Keratinocyte (primary cell): ENCODE measurements at regions not wholly inside any gene's neighbourhood (a gene's known extent, or its start where the extent isn't known, plus 50 kb on each side); places are given as distances from the start of the nearest gene placed in this dataset.

Experiments
- DNase-seq: peaks from one replicate; pipeline ENCODE4 v3.0.0-alpha.2; 2011; ENCODE audit warnings: low read depth, missing footprints, low spot score
- FAIRE-seq: peaks from 2 replicates; lab custom pipeline; 2011; peaks lifted over from hg19 to GRCh38; lab: Jason Lieb, UNC
- H2AFZ ChIP-seq: 2 replicates; pipeline ENCODE4 v1.6.0; 2012; ENCODE audit warnings: low read length, control low read depth, inconsistent platforms; ENCODE audit not compliant: control insufficient read depth
- H3K27ac ChIP-seq: 2 replicates; pipeline ENCODE4 v1.5.1; 2011; ENCODE audit warnings: low read length; ENCODE audit not compliant: control insufficient read depth, insufficient read depth
- H3K27me3 ChIP-seq: 3 replicates; pipeline ENCODE4 v1.6.0; 2011; ENCODE audit warnings: low read length; ENCODE audit not compliant: control insufficient read depth, insufficient read depth; ENCODE audit errors: extremely low read depth
- H3K36me3 ChIP-seq, 2 experiments: 2 replicates in 1 of 2; 3 replicates in 1 of 2; pipeline ENCODE4 v1.5.1; 2011; ENCODE audit warnings: low read length in 2 of 2, mild to moderate bottlenecking in 1 of 2; ENCODE audit not compliant: control insufficient read depth in 2 of 2, insufficient read depth in 2 of 2; ENCODE audit errors: extremely low read depth in 1 of 2
- H3K4me1 ChIP-seq: 3 replicates; pipeline ENCODE4 v1.5.1; 2011; ENCODE audit warnings: low read length; ENCODE audit not compliant: control insufficient read depth, insufficient read depth; ENCODE audit errors: extremely low read depth
- H3K4me2 ChIP-seq: 3 replicates; pipeline ENCODE4 v1.6.0; 2011; ENCODE audit warnings: low read depth, low read length; ENCODE audit not compliant: control insufficient read depth, insufficient read depth; ENCODE audit errors: extremely low read depth
- H3K4me3 ChIP-seq, 3 experiments: fragments of 200-600 bp in 1 of 3; sonication (generic) in 1 of 3; 2 replicates in 2 of 3; 3 replicates in 1 of 3; pipeline ENCODE4 v1.5.1; 2011 to 2016; ENCODE audit warnings: low read length in 3 of 3, mild to moderate bottlenecking in 3 of 3, control low read depth in 2 of 3, inconsistent platforms in 1 of 3, low read depth in 1 of 3, mixed read lengths in 1 of 3, mixed run types in 1 of 3, moderate library complexity in 1 of 3; ENCODE audit not compliant: control insufficient read depth in 2 of 3, insufficient read depth in 2 of 3; ENCODE audit errors: extremely low read depth in 1 of 3
- H3K79me2 ChIP-seq: 2 replicates; pipeline ENCODE4 v1.6.0; 2012; ENCODE audit warnings: low read length; ENCODE audit not compliant: control insufficient read depth, insufficient read depth
- H3K9ac ChIP-seq: 3 replicates; pipeline ENCODE4 v1.6.0; 2011; ENCODE audit warnings: low read length; ENCODE audit not compliant: control insufficient read depth, insufficient read depth; ENCODE audit errors: extremely low read depth
- H3K9me1 ChIP-seq: 3 replicates; pipeline ENCODE4 v1.6.0; 2011; ENCODE audit warnings: low read length; ENCODE audit not compliant: control insufficient read depth, insufficient read depth; ENCODE audit errors: extremely low read depth
- H3K9me3 ChIP-seq: 2 replicates; pipeline ENCODE4 v1.5.1; 2012; ENCODE audit warnings: low read depth, low read length; ENCODE audit not compliant: control insufficient read depth
- H4K20me1 ChIP-seq: 3 replicates; pipeline ENCODE4 v1.6.0; 2011; ENCODE audit warnings: low read length; ENCODE audit not compliant: control insufficient read depth, insufficient read depth; ENCODE audit errors: extremely low read depth
- EZH2 ChIP-seq: IDR thresholded peaks from one replicate; pipeline ENCODE4 v1.6.1; 2012; ENCODE audit warnings: inconsistent platforms, mild to moderate bottlenecking, low read length, moderate library complexity
- dilution Hi-C: fragments of 300-500 bp; cut with MboI; formaldehyde crosslinking; loops from one replicate; pipeline ENCODE4 v1.7.0; 2020; ENCODE audit warnings: low sequenced_read_pairs; ENCODE audit not compliant: extremely low pct_ligation_motif_present
- TF ChIP-seq, protein P1 (sequence below), 3 experiments: IDR thresholded peaks in 1 of 3; conservative IDR thresholded peaks in 1 of 3; optimal IDR thresholded peaks in 1 of 3; 2 replicates in 2 of 3; 3 replicates in 1 of 3; pipeline versions ENCODE3 to v1.5.1; 2011; ENCODE audit warnings: low read length in 3 of 3, mild to moderate bottlenecking in 3 of 3, moderate library complexity in 2 of 3, control low read depth in 1 of 3, inconsistent platforms in 1 of 3; ENCODE audit not compliant: insufficient read depth in 2 of 3; ENCODE audit errors: extremely low read depth in 1 of 3

DNA sequence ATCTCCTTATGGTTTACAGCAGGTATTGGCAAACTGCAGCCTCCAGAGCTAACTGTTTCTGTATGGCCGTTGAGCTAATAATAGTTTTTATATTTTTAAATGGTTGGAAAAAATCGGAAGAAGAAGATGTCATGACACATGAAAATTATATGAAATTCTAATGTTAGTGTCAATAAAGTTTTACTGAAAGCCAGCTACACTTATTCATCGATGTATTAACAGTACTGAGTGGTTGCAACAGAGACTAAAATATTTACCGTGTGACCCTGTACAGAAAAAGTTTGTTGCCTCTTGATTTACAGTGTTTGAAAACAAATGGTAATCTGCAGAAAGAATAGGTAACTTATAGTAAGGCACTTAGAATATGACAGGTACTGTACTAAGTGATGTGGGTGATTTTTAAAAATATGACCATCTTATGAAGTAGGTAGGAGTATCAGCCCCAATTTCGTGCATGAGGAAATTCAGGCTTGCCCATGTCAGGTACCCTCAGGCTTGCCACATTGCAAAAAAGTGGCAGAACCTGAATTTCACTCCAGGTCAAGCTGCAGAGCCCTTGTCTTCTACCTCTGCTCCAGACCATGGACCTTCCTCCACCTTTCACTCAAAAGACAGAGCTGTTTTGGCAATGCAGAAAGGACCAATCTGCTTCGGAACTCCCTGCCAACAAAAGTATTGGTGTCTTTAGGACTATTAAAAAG lies 311.9 kb upstream of the RUNX1 start:
- Histone ChIP-seq H3K4me3 (no peak overlapping the region), H4K20me1 (no peaks in the 10 kb centered on the region), H3K79me2 (no peaks in the 10 kb centered on the region), H3K4me1 (peaks cover 4% of the 10 kb centered on the region), H3K27ac (no peak overlapping the region), H3K36me3 (no peaks in the 10 kb centered on the region), H3K4me2 (no peak overlapping the region), H3K9ac (no peak overlapping the region), H2AFZ (no peak overlapping the region), H3K9me1 (no peaks in the 10 kb centered on the region), H3K27me3 (no peaks in the 10 kb centered on the region), H3K9me3 (no peaks in the 10 kb centered on the region)
- FAIRE-seq (no peak), DNase-seq (no peak)
- no peak for TF ChIP-seq EZH2
- TF ChIP-seq, protein P1, sequence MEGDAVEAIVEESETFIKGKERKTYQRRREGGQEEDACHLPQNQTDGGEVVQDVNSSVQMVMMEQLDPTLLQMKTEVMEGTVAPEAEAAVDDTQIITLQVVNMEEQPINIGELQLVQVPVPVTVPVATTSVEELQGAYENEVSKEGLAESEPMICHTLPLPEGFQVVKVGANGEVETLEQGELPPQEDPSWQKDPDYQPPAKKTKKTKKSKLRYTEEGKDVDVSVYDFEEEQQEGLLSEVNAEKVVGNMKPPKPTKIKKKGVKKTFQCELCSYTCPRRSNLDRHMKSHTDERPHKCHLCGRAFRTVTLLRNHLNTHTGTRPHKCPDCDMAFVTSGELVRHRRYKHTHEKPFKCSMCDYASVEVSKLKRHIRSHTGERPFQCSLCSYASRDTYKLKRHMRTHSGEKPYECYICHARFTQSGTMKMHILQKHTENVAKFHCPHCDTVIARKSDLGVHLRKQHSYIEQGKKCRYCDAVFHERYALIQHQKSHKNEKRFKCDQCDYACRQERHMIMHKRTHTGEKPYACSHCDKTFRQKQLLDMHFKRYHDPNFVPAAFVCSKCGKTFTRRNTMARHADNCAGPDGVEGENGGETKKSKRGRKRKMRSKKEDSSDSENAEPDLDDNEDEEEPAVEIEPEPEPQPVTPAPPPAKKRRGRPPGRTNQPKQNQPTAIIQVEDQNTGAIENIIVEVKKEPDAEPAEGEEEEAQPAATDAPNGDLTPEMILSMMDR (optimal IDR thresholded peaks at IDR 0.05 in 1 of 3, IDR thresholded peaks at IDR 0.05 in 1 of 3, conservative IDR thresholded peaks at IDR 0.05 in 1 of 3; ENCODE audit: extremely low read depth in 1 of 3, insufficient read depth in 2 of 3, low read length in 3 of 3), result no peak
- dilution Hi-C loops, result no loop called here

DNA sequence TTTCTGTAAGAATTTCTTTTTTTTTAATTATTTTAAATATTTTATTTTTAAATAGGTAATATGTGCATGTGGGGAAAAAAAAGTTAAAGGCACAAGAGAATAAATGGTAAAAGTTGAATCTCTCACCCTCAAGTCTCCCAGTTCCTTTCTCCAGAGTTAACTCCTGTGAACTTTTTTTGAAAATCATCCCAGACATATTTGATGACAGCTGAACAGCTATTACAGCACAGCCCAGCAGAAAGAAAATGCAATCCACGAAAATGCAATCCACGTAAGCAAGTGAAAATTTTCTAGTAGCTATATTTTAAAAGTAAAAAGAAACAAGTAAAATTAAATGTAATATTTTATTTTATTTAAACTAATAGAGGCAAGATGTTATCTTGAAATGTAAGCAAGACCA lies 310.0 kb upstream of the RUNX1 start:
- H3K79me2 ChIP-seq, result no peaks in the 10 kb centered on the region
- no peak overlapping the region for H3K27ac ChIP-seq
- TF ChIP-seq, protein P1 (optimal IDR thresholded peaks at IDR 0.05 in 1 of 3, IDR thresholded peaks at IDR 0.05 in 1 of 3, conservative IDR thresholded peaks at IDR 0.05 in 1 of 3; ENCODE audit: extremely low read depth in 1 of 3, insufficient read depth in 2 of 3, low read length in 3 of 3), result no peak
- no peak for TF ChIP-seq EZH2
- H3K4me3 ChIP-seq, result no peak overlapping the region
- H2AFZ ChIP-seq, result no peak overlapping the region
- dilution Hi-C loops, result no loop called here
- H3K4me1 ChIP-seq, result peaks cover 4% of the 10 kb centered on the region
- DNase-seq (no peak), FAIRE-seq (no peak)
- H3K9me3 ChIP-seq, result no peaks in the 10 kb centered on the region
- no peaks in the 10 kb centered on the region for H3K27me3 ChIP-seq
- H3K9ac ChIP-seq, result no peak overlapping the region
- no peaks in the 10 kb centered on the region for H4K20me1 ChIP-seq
- H3K4me2 ChIP-seq, result no peak overlapping the region
- no peaks in the 10 kb centered on the region for H3K9me1 ChIP-seq
- H3K36me3 ChIP-seq, result no peaks in the 10 kb centered on the region
